ENCODE measurements at regions not wholly inside any gene's neighbourhood (a gene's known extent, or its start where the extent isn't known, plus 50 kb on each side); places are given as distances from the start of the nearest gene placed in this dataset.

DNA sequence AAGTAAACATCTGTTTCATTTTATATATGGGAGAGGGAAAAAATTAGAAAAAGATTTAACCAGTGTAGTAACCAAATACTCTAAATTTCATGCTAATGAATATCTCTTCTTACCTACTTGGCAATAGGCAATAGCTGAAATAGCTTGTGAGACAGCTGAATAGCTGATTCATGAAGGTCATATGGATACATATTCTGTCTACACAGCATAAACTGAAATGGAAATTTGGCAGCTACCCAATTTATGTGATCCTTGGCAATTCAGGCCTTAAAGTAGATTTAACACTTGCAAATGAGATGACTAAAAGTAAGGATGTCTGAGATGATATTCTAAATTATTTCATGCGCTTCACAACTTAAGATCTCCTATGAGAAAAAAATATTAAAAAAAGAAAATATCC is 261.2 kb upstream of the SEMA3A start:
- Histone ChIP-seq H3K36me3 (ENCODE audit: control insufficient read depth in 3 of 3, insufficient read depth in 2 of 3, low read depth in 1 of 3, low read length in 3 of 3) (no peaks in the 10 kb centered on the region), H3K4me3 (ENCODE audit: low read depth in 1 of 3, low read length in 3 of 3) (no peak overlapping the region), H3K27ac (ENCODE audit: low read depth in 1 of 3, low read length in 2 of 3) (no peak overlapping the region), H3K4me1 (ENCODE audit: control insufficient read depth in 3 of 3, insufficient read depth in 2 of 3, low read depth in 1 of 3, low read length in 2 of 3) (no peaks in the 10 kb centered on the region), H3K27me3 (ENCODE audit: control insufficient read depth in 3 of 3, insufficient read depth in 3 of 3, low read length in 3 of 3) (no peaks in the 10 kb centered on the region), H3K9me3 (ENCODE audit: control insufficient read depth in 2 of 2, insufficient read depth in 1 of 2, low read depth in 1 of 2, low read length in 1 of 2) (no peaks in the 10 kb centered on the region)
- whole genome bisulfite sequencing, 3 donors, result 89 to 94% (median 91%) methylated on average over 1 of the region's 1 CpG
- FAIRE-seq (no peak), DNase-seq (no peak)

DNA sequence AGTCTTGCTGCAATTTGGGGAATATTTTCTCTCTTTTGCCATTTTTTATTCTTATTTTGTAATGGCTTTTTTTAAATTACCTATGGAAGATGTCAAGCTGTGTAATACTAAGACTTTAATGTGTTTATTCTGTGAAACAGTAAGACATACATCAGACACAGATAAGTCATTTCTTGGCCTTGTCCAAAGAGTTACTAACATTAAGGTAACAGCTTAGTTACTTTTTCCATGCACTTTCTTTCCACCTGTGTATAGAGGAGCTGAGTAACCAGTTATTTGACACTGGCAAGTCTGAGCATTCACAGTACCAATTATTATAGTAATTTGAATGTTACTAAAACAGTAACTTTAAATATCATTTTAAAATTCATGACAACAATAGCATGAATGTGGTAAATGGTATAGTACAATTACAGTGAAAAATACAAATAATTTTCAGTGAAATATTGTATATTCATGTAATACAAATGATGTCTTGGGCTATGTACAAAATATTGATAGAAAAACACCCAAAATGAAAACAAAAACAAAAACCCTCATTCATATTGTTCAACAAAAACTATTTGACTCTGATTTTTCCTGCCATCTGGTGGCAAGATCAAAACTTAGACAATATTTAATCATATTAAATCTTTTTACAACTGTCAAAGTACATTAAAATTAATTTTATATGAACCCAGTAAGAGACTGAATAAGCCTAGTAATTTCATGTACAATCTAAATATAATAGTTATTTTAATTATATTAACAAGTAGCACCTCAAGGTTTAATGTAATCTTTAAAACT is 259.8 kb upstream of the SEMA3A start:
- Histone ChIP-seq H3K36me3 (ENCODE audit: control insufficient read depth in 3 of 3, insufficient read depth in 2 of 3, low read depth in 1 of 3, low read length in 3 of 3) (no peaks in the 10 kb centered on the region), H3K27me3 (ENCODE audit: control insufficient read depth in 3 of 3, insufficient read depth in 3 of 3, low read length in 3 of 3) (no peaks in the 10 kb centered on the region), H3K9me3 (ENCODE audit: control insufficient read depth in 2 of 2, insufficient read depth in 1 of 2, low read depth in 1 of 2, low read length in 1 of 2) (no peaks in the 10 kb centered on the region), H3K4me1 (ENCODE audit: control insufficient read depth in 3 of 3, insufficient read depth in 2 of 3, low read depth in 1 of 3, low read length in 2 of 3) (no peaks in the 10 kb centered on the region), H3K27ac (ENCODE audit: low read depth in 1 of 3, low read length in 2 of 3) (no peak overlapping the region), H3K4me3 (ENCODE audit: low read depth in 1 of 3, low read length in 3 of 3) (no peak overlapping the region)
- DNase-seq (no peak), FAIRE-seq (no peak)

DNA sequence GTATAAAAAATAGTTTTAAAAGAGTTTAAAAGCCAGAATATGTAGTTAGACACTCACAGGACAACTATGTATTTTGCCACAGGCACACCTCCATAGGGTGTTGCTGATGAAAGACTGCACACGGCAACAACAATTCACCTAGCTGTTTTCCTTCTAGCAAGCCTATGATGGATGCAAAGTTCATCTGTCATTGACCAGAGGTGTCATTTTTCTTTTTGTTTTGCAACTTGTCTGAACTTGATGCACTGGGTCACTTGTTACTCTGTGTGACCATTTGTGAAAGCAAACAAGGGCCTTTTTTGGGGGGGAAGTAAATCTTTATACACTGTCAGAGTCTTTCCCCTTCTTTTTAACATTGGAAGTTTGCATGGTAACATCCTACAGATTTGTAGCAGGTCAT is 258.0 kb upstream of the SEMA3A start:
- H3K27ac ChIP-seq (ENCODE audit: low read depth in 1 of 3, low read length in 2 of 3), result no peak overlapping the region
- H3K4me1 ChIP-seq (ENCODE audit: control insufficient read depth in 3 of 3, insufficient read depth in 2 of 3, low read depth in 1 of 3, low read length in 2 of 3), result no peaks in the 10 kb centered on the region
- 45 to 78% (median 62%) methylated on average over 1 of the region's 1 CpG for whole genome bisulfite sequencing, 3 donors
- H3K27me3 ChIP-seq (ENCODE audit: control insufficient read depth in 3 of 3, insufficient read depth in 3 of 3, low read length in 3 of 3), result no peaks in the 10 kb centered on the region
- H3K9me3 ChIP-seq (ENCODE audit: control insufficient read depth in 2 of 2, insufficient read depth in 1 of 2, low read depth in 1 of 2, low read length in 1 of 2), result peaks cover 0 to 3% of the 10 kb centered on the region in 2 donors
- H3K36me3 ChIP-seq (ENCODE audit: control insufficient read depth in 3 of 3, insufficient read depth in 2 of 3, low read depth in 1 of 3, low read length in 3 of 3), result no peaks in the 10 kb centered on the region
- no peak for FAIRE-seq
- no peak overlapping the region for H3K4me3 ChIP-seq (ENCODE audit: low read depth in 1 of 3, low read length in 3 of 3)
- peak in 1 of 2 donors; percentile 8 for DNase-seq

DNA sequence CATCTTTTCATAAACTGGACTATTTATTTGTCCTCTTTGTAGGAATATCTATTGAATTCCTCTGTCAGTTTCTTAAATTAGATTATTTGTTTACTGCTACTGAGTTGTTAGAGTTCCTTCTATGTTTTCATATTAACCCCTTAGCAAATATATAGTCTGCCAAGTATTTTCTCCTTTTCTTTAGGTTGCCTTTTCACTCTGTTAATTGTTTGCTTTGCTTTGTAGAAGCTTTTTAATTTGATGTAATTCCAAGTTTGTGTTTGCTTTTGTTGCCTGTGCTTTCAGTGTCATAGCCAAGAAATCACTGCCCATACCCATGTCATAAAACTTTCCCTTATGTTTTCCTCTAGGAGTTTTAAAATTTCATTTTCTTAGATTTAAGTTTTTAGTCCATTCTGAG is 256.2 kb upstream of the SEMA3A start:
- DNase-seq (no peak), FAIRE-seq (no peak)
- no peaks in the 10 kb centered on the region for H3K27me3 ChIP-seq (ENCODE audit: control insufficient read depth in 3 of 3, insufficient read depth in 3 of 3, low read length in 3 of 3)
- peaks cover 0 to 4% of the 10 kb centered on the region in 2 donors for H3K9me3 ChIP-seq (ENCODE audit: control insufficient read depth in 2 of 2, insufficient read depth in 1 of 2, low read depth in 1 of 2, low read length in 1 of 2)
- H3K27ac ChIP-seq (ENCODE audit: low read depth in 1 of 3, low read length in 2 of 3), result no peak overlapping the region
- H3K4me1 ChIP-seq (ENCODE audit: control insufficient read depth in 3 of 3, insufficient read depth in 2 of 3, low read depth in 1 of 3, low read length in 2 of 3), result no peaks in the 10 kb centered on the region
- no peaks in the 10 kb centered on the region for H3K36me3 ChIP-seq (ENCODE audit: control insufficient read depth in 3 of 3, insufficient read depth in 2 of 3, low read depth in 1 of 3, low read length in 3 of 3)
- H3K4me3 ChIP-seq (ENCODE audit: low read depth in 1 of 3, low read length in 3 of 3), result no peak overlapping the region

DNA sequence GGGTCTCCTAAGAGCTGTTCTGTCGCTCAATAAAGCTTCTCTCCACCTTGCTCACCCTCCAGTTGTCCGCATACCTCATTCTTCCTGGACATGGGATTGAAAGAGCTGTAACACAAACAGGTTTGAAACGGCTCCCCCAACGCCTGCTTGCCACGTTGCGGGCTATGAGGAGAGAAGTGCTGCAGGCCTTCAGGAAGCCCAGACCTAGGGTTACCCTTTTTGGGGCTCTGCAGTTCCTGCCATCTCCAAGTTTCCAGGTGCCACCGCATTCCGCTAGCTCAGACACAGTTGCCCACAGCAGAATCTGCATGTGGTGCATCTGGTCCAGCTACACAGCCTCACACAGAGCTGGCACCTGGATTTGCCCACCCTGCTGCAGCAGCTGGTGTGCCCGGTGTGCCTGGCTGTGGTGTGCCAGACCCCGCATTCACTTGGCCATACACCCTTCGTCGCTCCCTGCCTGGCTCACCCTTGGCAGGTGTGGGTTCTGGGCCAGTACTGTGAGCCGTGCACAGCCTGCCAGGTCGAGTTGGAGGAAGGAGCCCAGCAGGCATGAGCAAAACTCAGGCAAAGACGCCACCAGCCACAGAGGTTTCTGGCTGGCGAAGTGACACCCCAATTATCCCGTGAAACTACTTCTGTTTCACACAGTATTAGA is 253.2 kb upstream of the SEMA3A start:
- Histone ChIP-seq H3K4me1 (ENCODE audit: control insufficient read depth in 3 of 3, insufficient read depth in 2 of 3, low read depth in 1 of 3, low read length in 2 of 3) (no peaks in the 10 kb centered on the region), H3K27ac (ENCODE audit: low read depth in 1 of 3, low read length in 2 of 3) (no peak overlapping the region), H3K27me3 (ENCODE audit: control insufficient read depth in 3 of 3, insufficient read depth in 3 of 3, low read length in 3 of 3) (no peaks in the 10 kb centered on the region), H3K9me3 (ENCODE audit: control insufficient read depth in 2 of 2, insufficient read depth in 1 of 2, low read depth in 1 of 2, low read length in 1 of 2) (peaks cover 0 to 6% of the 10 kb centered on the region in 2 donors), H3K4me3 (ENCODE audit: low read depth in 1 of 3, low read length in 3 of 3) (no peak overlapping the region), H3K36me3 (ENCODE audit: control insufficient read depth in 3 of 3, insufficient read depth in 2 of 3, low read depth in 1 of 3, low read length in 3 of 3) (no peaks in the 10 kb centered on the region)
- FAIRE-seq (no peak), DNase-seq (no peak)
- WGBS, 3 donors, result 86 to 94% (median 88%) methylated on average over 17 of the region's 17 CpGs

DNA sequence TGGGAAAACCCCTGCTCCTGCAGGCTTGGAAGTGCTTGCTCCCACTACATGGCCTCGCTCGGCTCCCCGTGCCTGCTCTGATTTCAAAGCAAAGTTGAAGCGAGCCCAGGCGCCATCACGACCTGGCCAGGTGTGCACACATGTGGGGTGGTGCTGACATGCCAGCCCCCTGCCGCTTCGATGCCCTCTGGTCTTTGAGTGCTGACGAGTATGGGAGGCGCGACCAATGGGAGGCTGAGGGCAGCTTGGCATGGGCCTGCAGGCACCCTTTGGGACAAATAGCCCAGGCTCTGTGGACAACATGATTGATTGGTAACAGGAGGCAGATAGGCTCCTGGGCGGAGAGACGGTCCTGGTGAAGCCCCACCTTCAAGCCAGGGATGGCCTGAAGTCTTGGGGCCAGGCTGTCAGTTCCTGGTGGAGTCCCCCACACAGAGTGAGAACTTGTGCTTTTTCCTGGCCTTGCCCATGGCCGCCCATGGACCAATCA is 252.4 kb upstream of the SEMA3A start:
- no peak for DNase-seq
- H3K27me3 ChIP-seq (ENCODE audit: control insufficient read depth in 3 of 3, insufficient read depth in 3 of 3, low read length in 3 of 3), result no peaks in the 10 kb centered on the region
- H3K4me1 ChIP-seq (ENCODE audit: control insufficient read depth in 3 of 3, insufficient read depth in 2 of 3, low read depth in 1 of 3, low read length in 2 of 3), result no peaks in the 10 kb centered on the region
- H3K36me3 ChIP-seq (ENCODE audit: control insufficient read depth in 3 of 3, insufficient read depth in 2 of 3, low read depth in 1 of 3, low read length in 3 of 3), result no peaks in the 10 kb centered on the region
- no peak overlapping the region for H3K4me3 ChIP-seq (ENCODE audit: low read depth in 1 of 3, low read length in 3 of 3)
- H3K27ac ChIP-seq (ENCODE audit: low read depth in 1 of 3, low read length in 2 of 3), result no peak overlapping the region
- peaks cover 0 to 6% of the 10 kb centered on the region in 2 donors for H3K9me3 ChIP-seq (ENCODE audit: control insufficient read depth in 2 of 2, insufficient read depth in 1 of 2, low read depth in 1 of 2, low read length in 1 of 2)
- no peak for FAIRE-seq
- 94 to 96% (median 96%) methylated on average over 14 of the region's 14 CpGs for WGBS, 3 donors

DNA sequence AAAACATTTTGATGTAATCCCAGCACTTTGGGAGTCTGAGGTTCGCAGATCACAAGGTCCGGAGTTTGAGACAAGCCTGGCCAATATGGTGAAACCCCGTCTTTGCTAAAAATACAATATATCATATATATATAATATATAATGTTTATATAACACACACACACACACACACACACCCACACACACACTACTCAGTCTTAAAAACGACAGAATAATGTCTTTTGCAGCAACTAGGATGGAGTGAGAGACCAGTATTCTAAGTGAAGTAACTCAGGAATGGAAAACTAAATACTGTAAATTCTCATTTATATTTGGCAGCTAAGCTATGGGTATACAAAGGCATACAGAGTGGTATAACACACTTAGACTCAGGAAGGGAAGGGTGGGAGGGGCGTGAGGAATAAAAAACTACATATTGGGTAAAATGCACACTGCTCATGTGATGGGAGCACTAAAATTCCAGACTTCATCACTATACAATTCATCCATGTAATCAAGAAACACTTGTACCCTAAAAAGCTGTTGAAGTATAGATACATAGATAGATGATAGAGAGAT is 231.2 kb upstream of the SEMA3A start:
- 71 to 79% (median 78%) methylated on average over 5 of the region's 5 CpGs for WGBS, 3 donors
- no peak for DNase-seq
- H3K36me3 ChIP-seq (ENCODE audit: control insufficient read depth in 3 of 3, insufficient read depth in 2 of 3, low read depth in 1 of 3, low read length in 3 of 3), result no peaks in the 10 kb centered on the region
- no peak overlapping the region for H3K4me3 ChIP-seq (ENCODE audit: low read depth in 1 of 3, low read length in 3 of 3)
- no peaks in the 10 kb centered on the region for H3K9me3 ChIP-seq (ENCODE audit: control insufficient read depth in 2 of 2, insufficient read depth in 1 of 2, low read depth in 1 of 2, low read length in 1 of 2)
- FAIRE-seq, result no peak
- H3K27ac ChIP-seq (ENCODE audit: low read depth in 1 of 3, low read length in 2 of 3), result no peak overlapping the region
- no peaks in the 10 kb centered on the region for H3K27me3 ChIP-seq (ENCODE audit: control insufficient read depth in 3 of 3, insufficient read depth in 3 of 3, low read length in 3 of 3)
- H3K4me1 ChIP-seq (ENCODE audit: control insufficient read depth in 3 of 3, insufficient read depth in 2 of 3, low read depth in 1 of 3, low read length in 2 of 3), result no peaks in the 10 kb centered on the region

DNA sequence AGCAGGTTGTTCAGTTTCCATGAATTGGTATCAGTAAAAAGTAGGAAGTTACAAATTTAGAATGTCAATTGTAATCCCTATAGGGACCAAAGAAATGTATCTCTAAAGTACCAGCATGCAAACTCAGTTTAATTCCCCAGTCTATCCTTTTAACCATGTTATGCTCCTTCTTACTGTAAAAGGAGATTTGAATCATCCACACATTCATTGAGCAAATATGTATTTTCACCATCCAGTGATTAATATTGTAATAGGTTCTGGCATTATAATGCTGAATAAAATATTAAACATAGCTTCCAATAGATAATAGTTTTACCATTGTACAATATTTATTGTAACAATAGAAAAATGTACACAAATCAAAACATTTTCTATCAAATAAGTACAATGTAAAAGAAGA is 228.2 kb upstream of the SEMA3A start:
- Histone ChIP-seq H3K27ac (ENCODE audit: low read depth in 1 of 3, low read length in 2 of 3) (no peak overlapping the region), H3K4me1 (ENCODE audit: control insufficient read depth in 3 of 3, insufficient read depth in 2 of 3, low read depth in 1 of 3, low read length in 2 of 3) (no peaks in the 10 kb centered on the region), H3K4me3 (ENCODE audit: low read depth in 1 of 3, low read length in 3 of 3) (no peak overlapping the region), H3K27me3 (ENCODE audit: control insufficient read depth in 3 of 3, insufficient read depth in 3 of 3, low read length in 3 of 3) (no peaks in the 10 kb centered on the region), H3K9me3 (ENCODE audit: control insufficient read depth in 2 of 2, insufficient read depth in 1 of 2, low read depth in 1 of 2, low read length in 1 of 2) (no peaks in the 10 kb centered on the region), H3K36me3 (ENCODE audit: control insufficient read depth in 3 of 3, insufficient read depth in 2 of 3, low read depth in 1 of 3, low read length in 3 of 3) (no peaks in the 10 kb centered on the region)
- no peak for DNase-seq
- no peak for FAIRE-seq
